ENCODE measurements at regions not wholly inside any gene's neighbourhood (a gene's known extent, or its start where the extent isn't known, plus 50 kb on each side); places are given as distances from the start of the nearest gene placed in this dataset.

DNA sequence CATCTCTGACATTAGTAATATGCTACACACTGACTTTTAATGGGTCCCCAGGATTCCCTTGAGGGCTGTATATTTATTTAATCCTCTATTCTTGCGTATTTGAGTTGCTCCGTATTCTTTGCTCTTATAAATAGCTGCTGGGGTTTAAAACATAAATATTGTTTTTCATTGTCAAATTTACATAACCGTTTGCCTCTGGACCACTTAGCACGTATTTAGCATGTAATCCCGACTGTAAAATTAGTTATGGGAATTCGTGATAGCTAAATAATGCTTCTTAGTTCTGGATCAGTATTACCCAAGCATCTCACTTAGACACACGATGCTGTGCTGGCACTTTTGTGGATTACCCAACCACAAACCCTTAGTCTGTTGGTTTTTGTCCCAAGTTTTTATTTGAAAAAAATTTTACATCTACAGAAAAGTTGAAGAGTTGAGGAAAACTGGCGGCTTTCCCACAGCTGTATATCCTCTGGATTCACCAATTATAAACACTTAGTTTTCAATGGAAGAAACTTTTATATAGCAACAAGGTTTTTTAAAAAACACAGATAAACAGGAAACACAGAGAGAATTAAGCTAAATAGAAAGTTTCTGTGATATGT lies 296.8 kb upstream of the TPM1 start:
- no peak for DNase-seq (ENCODE audit: low spot score in 2 of 2, unreplicated experiment in 2 of 2)
- Mint-ChIP-seq H3K4me1 (peaks cover 19% of the 10 kb centered on the region), H3K27me3 (ENCODE audit: low read depth) (no peaks in the 10 kb centered on the region), H3K9me3 (no peaks in the 10 kb centered on the region), H3K36me3 (no peaks in the 10 kb centered on the region), H3K27ac (no peak overlapping the region), H3K4me3 (no peak overlapping the region)
- TF ChIP-seq, protein P1, sequence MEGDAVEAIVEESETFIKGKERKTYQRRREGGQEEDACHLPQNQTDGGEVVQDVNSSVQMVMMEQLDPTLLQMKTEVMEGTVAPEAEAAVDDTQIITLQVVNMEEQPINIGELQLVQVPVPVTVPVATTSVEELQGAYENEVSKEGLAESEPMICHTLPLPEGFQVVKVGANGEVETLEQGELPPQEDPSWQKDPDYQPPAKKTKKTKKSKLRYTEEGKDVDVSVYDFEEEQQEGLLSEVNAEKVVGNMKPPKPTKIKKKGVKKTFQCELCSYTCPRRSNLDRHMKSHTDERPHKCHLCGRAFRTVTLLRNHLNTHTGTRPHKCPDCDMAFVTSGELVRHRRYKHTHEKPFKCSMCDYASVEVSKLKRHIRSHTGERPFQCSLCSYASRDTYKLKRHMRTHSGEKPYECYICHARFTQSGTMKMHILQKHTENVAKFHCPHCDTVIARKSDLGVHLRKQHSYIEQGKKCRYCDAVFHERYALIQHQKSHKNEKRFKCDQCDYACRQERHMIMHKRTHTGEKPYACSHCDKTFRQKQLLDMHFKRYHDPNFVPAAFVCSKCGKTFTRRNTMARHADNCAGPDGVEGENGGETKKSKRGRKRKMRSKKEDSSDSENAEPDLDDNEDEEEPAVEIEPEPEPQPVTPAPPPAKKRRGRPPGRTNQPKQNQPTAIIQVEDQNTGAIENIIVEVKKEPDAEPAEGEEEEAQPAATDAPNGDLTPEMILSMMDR (IDR thresholded peaks at IDR 0.05; ENCODE audit: unreplicated experiment), result no peak

DNA sequence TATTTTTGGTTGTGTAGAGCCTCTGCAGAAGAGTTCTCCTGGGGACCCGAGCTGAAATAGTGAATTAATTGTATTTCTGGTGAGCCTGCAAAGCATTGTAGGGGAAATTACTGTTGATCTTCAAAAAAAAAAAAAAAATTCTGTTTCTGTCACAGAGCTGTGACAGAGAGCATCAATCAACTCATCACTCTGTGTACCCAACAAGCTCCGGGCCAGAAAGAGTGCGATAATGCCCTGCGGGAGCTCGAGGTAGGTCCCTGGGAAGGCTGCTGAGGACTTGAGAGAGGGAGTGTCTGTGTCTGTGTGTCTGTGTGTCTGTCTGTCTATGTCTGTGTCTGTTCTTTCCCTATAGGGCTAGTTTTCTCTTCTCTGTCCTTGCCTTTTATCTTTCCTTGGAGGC lies 294.4 kb upstream of the TPM1 start:
- no peaks in the 10 kb centered on the region for H3K36me3 Mint-ChIP-seq
- peaks cover 4% of the 10 kb centered on the region for H3K4me1 Mint-ChIP-seq
- H3K9me3 Mint-ChIP-seq, result no peaks in the 10 kb centered on the region
- H3K27ac Mint-ChIP-seq, result no peak overlapping the region
- H3K27me3 Mint-ChIP-seq (ENCODE audit: low read depth), result no peaks in the 10 kb centered on the region
- DNase-seq (ENCODE audit: low spot score in 2 of 2, unreplicated experiment in 2 of 2), result no peak
- TF ChIP-seq, protein P1 (IDR thresholded peaks at IDR 0.05; ENCODE audit: unreplicated experiment), result no peak
- no peak overlapping the region for H3K4me3 Mint-ChIP-seq

DNA sequence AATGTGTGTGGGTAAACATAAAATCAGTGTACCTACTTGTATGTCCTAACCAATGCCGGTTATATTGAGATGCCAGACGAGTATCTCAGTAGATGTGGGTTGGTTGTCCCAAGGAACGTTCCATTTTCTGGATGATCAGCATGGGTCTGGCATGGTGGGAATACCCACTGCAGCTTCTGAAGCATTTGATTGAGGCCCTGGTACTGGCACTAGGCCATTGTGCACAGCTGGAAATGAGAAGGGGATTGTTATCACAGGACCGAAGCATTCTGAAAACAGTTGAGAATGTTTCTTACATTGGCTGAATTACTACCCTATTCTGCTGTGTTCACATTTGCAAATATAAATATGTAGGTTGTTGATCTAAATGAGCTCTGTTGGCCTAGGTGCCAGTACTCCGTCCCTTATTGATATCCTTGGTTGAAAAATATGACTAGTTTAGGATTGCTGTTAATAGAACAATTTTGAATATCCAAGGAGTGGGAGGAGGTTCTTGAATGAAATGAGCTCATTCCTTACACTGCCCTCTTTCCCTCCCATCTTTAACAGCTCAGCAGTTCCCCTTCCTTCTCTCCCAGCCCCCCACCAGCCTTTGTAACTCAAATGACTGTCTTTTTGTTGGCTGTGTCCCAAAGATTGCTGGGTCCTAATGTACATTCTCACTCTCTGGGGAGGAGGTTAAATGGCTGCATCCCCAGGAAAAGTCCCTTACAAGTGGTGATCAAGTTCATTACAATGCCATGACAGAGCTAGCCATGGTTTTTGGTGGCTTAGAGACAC lies 293.3 kb upstream of the TPM1 start:
- no peak for DNase-seq (ENCODE audit: low spot score in 2 of 2, unreplicated experiment in 2 of 2)
- H3K4me1 Mint-ChIP-seq, result peaks cover 4% of the 10 kb centered on the region
- no peaks in the 10 kb centered on the region for H3K27me3 Mint-ChIP-seq (ENCODE audit: low read depth)
- H3K9me3 Mint-ChIP-seq, result no peaks in the 10 kb centered on the region
- H3K36me3 Mint-ChIP-seq, result no peaks in the 10 kb centered on the region
- TF ChIP-seq, protein P1 (IDR thresholded peaks at IDR 0.05; ENCODE audit: unreplicated experiment), result no peak
- H3K4me3 Mint-ChIP-seq, result no peak overlapping the region
- no peak overlapping the region for H3K27ac Mint-ChIP-seq

DNA sequence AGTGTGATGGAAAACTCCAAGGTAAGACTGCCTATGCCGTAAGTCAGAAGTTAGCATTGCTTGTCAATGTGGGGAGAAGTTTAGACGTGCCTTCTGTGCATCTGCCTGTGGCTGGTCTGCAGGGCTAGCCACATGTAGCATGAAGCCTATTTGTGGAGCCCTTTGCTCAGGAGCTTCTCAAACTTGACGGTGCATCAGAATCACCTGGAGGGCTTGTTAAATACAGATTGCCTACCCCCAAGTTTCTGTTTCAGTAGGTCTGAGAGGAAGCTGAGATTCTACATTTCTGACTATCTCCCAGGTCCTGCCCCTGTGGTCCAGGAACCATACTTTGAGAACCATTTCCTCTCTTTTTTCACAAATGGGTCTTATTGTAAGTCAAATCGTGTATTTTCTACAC lies 292.1 kb upstream of the TPM1 start:
- Mint-ChIP-seq H3K27me3 (ENCODE audit: low read depth) (no peaks in the 10 kb centered on the region), H3K4me1 (peaks cover 4% of the 10 kb centered on the region), H3K36me3 (no peaks in the 10 kb centered on the region), H3K4me3 (no peak overlapping the region), H3K9me3 (no peaks in the 10 kb centered on the region), H3K27ac (no peak overlapping the region)
- no peak for DNase-seq (ENCODE audit: low spot score in 2 of 2, unreplicated experiment in 2 of 2)
- TF ChIP-seq, protein P1 (IDR thresholded peaks at IDR 0.05; ENCODE audit: unreplicated experiment), result no peak

DNA sequence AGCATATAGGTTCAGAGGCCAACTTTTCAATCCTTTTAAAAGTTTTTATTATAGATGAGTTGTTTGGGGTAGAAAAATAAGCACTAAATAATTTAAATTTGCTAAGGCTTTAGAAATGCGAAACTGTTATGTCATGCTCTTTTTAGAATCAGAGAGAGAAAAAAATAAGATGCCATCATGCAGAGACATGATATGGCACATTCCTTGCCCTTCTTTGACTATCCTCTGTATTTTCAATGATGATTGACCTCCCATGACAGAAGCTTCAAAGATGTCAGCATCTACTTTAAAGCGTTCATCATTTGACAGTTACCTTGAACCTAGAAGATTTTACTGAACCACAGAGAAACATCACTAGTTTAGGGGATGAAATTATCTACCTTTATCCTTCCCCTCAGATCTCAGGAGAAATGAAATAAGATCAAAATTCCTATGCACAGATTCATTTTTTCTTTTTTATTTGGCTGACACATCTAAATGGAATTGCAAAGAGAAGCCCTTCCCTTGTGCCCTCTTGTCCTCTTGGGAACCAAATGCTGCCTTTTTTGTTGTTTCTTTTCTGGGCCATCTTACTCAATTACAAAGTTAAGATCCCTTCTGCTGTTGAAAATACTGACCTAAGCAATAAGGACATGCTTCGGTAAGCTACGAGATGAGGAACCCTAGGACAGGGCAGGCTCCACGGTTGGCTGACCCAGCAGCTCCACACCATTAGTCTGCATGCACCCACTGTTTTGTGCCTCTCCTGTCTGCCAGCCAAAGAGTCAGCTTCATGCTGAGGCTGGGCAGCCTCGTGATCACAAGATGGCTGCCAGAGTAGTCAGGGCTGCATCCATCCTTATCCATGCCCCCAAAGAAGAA lies 289.7 kb upstream of the TPM1 start:
- peaks cover 12% of the 10 kb centered on the region for H3K4me1 Mint-ChIP-seq

More for the DNA sequence above, 289.7 kb upstream of the TPM1 start:
- no peak overlapping the region for H3K4me3 Mint-ChIP-seq
- no peaks in the 10 kb centered on the region for H3K27me3 Mint-ChIP-seq (ENCODE audit: low read depth)
- no peak for DNase-seq (ENCODE audit: low spot score in 2 of 2, unreplicated experiment in 2 of 2)
- no peak overlapping the region for H3K27ac Mint-ChIP-seq
- no peaks in the 10 kb centered on the region for H3K36me3 Mint-ChIP-seq
- H3K9me3 Mint-ChIP-seq, result no peaks in the 10 kb centered on the region
- TF ChIP-seq, protein P1 (IDR thresholded peaks at IDR 0.05; ENCODE audit: unreplicated experiment), result no peak
